ENCODE measurements at regions not wholly inside any gene's neighbourhood (a gene's known extent, or its start where the extent isn't known, plus 50 kb on each side); places are given as distances from the start of the nearest gene placed in this dataset.

- TF ChIP-seq CTCF (conservative IDR thresholded peaks at IDR 0.05 in 1 of 2, IDR thresholded peaks at IDR 0.05 in 1 of 2; ENCODE audit: low read depth in 1 of 2, low read length in 2 of 2) (no peak), EZH2 (IDR thresholded peaks at IDR 0.05; ENCODE audit: low read length, missing control alignments) (no peak)
Observed at GRCh38 chr18:51655327-51655698, 457.8 kb upstream of the MEX3C start.

All from fibroblast of lung (primary cell).